ENCODE measurements at regions not wholly inside any gene's neighbourhood (a gene's known extent, or its start where the extent isn't known, plus 50 kb on each side); places are given as distances from the start of the nearest gene placed in this dataset.

DNA sequence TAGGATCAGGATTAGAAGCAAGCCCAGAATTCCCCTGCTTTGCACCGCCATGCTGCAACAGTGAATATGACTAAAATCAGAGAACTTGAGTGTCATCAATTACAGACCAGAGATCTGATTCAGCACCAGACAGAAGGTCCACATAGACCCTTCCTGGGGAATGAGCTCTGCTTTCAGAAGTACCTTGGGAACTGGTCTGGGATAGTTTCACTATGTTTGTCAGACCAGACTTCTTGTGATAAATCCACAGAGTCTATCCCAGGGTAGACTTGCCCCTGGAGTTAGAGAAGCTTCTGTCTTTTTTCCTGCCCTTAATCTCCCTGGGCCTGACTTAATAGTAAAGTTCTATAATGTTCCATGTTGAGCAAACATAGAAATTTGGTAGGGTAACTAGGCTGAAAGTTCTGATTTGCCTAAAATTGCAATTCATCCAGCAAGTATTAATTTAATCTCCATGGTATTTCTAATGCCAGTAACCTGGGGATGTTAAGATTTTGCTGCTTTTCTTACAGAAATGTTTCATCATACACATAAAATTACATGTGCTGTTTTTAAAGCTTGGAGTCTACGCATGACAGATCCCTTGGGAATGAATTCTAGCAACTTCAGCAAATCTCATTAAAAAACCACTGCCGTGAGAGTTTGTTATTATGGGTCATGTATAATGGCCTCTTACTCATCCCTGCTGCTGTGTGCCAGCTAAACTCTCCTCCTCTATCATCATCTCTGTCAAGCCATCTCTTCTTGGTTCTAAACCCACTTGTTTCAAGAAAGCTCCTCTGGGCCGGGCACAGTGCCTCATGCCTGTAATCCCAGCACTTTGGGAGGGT, 61.3 kb upstream of the METAP2 start:
- peak; percentile 97 for DNase-seq (ENCODE audit: low read depth)

DNA sequence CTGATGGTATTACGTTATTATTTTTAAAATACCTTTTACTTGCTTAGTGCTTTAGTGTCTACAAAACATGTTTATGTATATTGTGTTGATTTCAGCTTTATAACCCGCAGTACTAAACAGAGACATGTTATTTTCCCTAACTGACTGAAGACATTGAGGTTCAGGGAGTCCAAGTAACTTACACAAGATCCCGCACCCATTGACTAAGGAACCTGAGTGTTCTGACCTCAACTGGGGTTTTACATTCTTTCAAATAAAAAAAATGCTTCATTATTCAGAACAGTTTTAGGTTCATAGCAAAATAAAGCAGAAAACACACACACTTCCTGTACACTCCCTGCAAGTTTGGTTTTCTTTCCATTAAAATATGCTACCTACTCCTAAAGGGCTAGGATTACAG, 60.4 kb upstream of the METAP2 start:
- DNase-seq (ENCODE audit: low read depth), result peak; percentile 65

DNA sequence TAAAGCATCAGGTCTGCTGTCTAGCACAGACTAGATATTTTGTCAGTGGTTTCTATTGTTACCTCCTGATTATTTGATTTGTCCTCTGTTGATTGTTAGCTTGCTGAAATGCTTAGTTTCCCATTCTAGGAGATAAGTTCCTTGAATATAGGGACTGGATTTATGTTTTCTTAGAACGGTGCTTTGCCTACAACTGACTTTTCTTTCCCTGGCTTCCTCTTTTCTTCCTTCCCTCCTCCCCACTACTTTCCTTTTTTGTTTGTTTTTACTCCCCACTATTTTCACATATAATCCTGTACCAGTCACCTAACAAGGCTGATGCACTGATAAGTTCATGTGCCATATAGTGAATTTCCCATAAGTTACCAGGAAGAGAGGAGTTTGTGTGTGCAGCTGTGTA, 58.5 kb upstream of the METAP2 start:
- DNase-seq (ENCODE audit: low read depth), result no peak

GRCh38 chr12:95416111-95416636, 57.8 kb upstream of the METAP2 start:
- DNase-seq (ENCODE audit: low read depth), result no peak

DNA sequence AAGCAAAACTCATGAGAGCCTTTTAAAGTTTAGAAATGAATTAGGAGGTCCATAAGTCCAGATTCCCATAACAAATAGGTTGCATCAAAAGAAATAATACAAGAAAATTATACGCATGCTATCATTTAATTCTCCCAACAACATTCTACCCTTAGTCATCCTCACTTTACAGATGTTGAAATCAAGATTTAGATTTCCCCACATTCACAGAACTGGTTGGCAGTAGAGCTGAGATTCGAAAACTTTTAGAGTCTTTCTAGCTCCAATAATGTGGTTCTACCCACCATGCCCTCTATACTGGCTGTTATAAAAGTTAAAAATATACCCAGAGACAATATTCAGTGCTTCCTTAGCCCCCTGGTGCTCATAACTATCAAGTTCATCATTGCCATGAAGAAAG, 56.6 kb upstream of the METAP2 start:
- peak; percentile 44 for DNase-seq (ENCODE audit: low read depth)

GRCh38 chr12:95418142-95418541, 55.8 kb upstream of the METAP2 start:
- DNase-seq (ENCODE audit: low read depth), result no peak
